ENCODE measurements at regions not wholly inside any gene's neighbourhood (a gene's known extent, or its start where the extent isn't known, plus 50 kb on each side); places are given as distances from the start of the nearest gene placed in this dataset.

GRCh38 chr6:19375613-19376012 lies 461.6 kb upstream of the ID4 start:
- ChIA-PET CTCF (no interaction called here), POLR2A (no interaction called here)
- dilution Hi-C loops (cut with MboI; ENCODE audit: extremely low pct_ligation_motif_present, low sequenced_read_pairs): no loop called here
- Histone ChIP-seq H3K4me1 (ENCODE audit: control insufficient read depth, extremely low read depth, insufficient read depth, low read length) (no peaks in the 10 kb centered on the region), H3K9me1 (replicated peaks; ENCODE audit: control insufficient read depth, extremely low read depth, insufficient read depth, low read length) (no peaks in the 10 kb centered on the region), H3K9me3 (replicated peaks; ENCODE audit: control insufficient read depth, insufficient read depth, low read length) (peaks cover 1% of the 10 kb centered on the region), H3K4me3 (replicated peaks in 1 of 3; ENCODE audit: insufficient read depth in 1 of 3, low read depth in 1 of 3, low read length in 3 of 3) (no peak overlapping the region), H3K27me3 (ENCODE audit: control insufficient read depth in 2 of 2, insufficient read depth in 2 of 2, low read length in 2 of 2) (no peaks in the 10 kb centered on the region), H3K9ac (replicated peaks; ENCODE audit: extremely low read depth, insufficient read depth, low read length) (no peak overlapping the region), H3K4me2 (ENCODE audit: insufficient read depth, low read length) (no peak overlapping the region), H2AFZ (ENCODE audit: low read depth, low read length) (no peak overlapping the region), H4K20me1 (replicated peaks; ENCODE audit: control insufficient read depth, extremely low read depth, insufficient read depth, low read length) (no peaks in the 10 kb centered on the region), H3K79me2 (ENCODE audit: control insufficient read depth, insufficient read depth, low read length) (no peaks in the 10 kb centered on the region), H3K36me3 (ENCODE audit: control insufficient read depth in 2 of 2, extremely low read depth in 1 of 2, insufficient read depth in 2 of 2, low read length in 2 of 2) (no peaks in the 10 kb centered on the region), H3K27ac (ENCODE audit: insufficient read depth, low read depth, low read length) (no peak overlapping the region)
- TF ChIP-seq JUN (IDR thresholded peaks at IDR 0.05; ENCODE audit: borderline replicate concordance, insufficient read depth, insufficient read length, low read depth) (no peak), GATA2 (IDR thresholded peaks at IDR 0.05; ENCODE audit: insufficient read depth, insufficient read length, low read depth, low read length) (no peak), POLR2A (IDR thresholded peaks at IDR 0.05; ENCODE audit: low read depth, low read length) (no peak), MYC (IDR thresholded peaks at IDR 0.05; ENCODE audit: low read depth, low read length) (no peak), EZH2 (IDR thresholded peaks at IDR 0.05; ENCODE audit: borderline replicate concordance, low read depth, low read length, severe bottlenecking) (no peak)
- DNase-seq (ENCODE audit: low read depth, low spot score) (no peak), FAIRE-seq (no peak)
- intact Hi-C loops (cut with micrococcal nuclease): no loop called here
- BruUV-seq (replicated peaks): no TSS peak

GRCh38 chr6:19377722-19378121 lies 459.4 kb upstream of the ID4 start:
- H3K9me1 ChIP-seq (replicated peaks; ENCODE audit: control insufficient read depth, extremely low read depth, insufficient read depth, low read length): no peaks in the 10 kb centered on the region
- H3K4me1 ChIP-seq (ENCODE audit: control insufficient read depth, extremely low read depth, insufficient read depth, low read length): no peaks in the 10 kb centered on the region
- no peaks in the 10 kb centered on the region for H3K79me2 ChIP-seq (ENCODE audit: control insufficient read depth, insufficient read depth, low read length)
- H3K27ac ChIP-seq (ENCODE audit: insufficient read depth, low read depth, low read length): no peak overlapping the region
- H3K4me2 ChIP-seq (ENCODE audit: insufficient read depth, low read length): no peak overlapping the region
- no peaks in the 10 kb centered on the region for H4K20me1 ChIP-seq (replicated peaks; ENCODE audit: control insufficient read depth, extremely low read depth, insufficient read depth, low read length)
- H2AFZ ChIP-seq (ENCODE audit: low read depth, low read length): no peak overlapping the region
- H3K9ac ChIP-seq (replicated peaks; ENCODE audit: extremely low read depth, insufficient read depth, low read length): no peak overlapping the region
- TF ChIP-seq GATA2 (IDR thresholded peaks at IDR 0.05; ENCODE audit: insufficient read depth, insufficient read length, low read depth, low read length) (no peak), JUN (IDR thresholded peaks at IDR 0.05; ENCODE audit: borderline replicate concordance, insufficient read depth, insufficient read length, low read depth) (no peak), CTCF (IDR thresholded peaks at IDR 0.05; ENCODE audit: extremely low read depth in 1 of 2, insufficient read depth in 1 of 2, low read depth in 1 of 2, low read length in 2 of 2) (no peak), POLR2AphosphoS5 (IDR thresholded peaks at IDR 0.05; ENCODE audit: insufficient read depth, low read depth, low read length) (no peak)
- POLR2A ChIA-PET: no interaction called here
- H3K9me3 ChIP-seq (replicated peaks; ENCODE audit: control insufficient read depth, insufficient read depth, low read length): peaks cover 2% of the 10 kb centered on the region
- no peak for DNase-seq (ENCODE audit: low read depth, low spot score)
- no peaks in the 10 kb centered on the region for H3K36me3 ChIP-seq (ENCODE audit: control insufficient read depth in 2 of 2, extremely low read depth in 1 of 2, insufficient read depth in 2 of 2, low read length in 2 of 2)
- dilution Hi-C loops (cut with MboI; ENCODE audit: extremely low pct_ligation_motif_present, low sequenced_read_pairs): no loop called here
- no TSS peak for BruUV-seq (replicated peaks)
- H3K4me3 ChIP-seq (replicated peaks in 1 of 3; ENCODE audit: insufficient read depth in 1 of 3, low read depth in 1 of 3, low read length in 3 of 3): no peak overlapping the region
- CTCF ChIA-PET: no interaction called here
- no peak for FAIRE-seq
- intact Hi-C loops (cut with micrococcal nuclease): no loop called here
- H3K27me3 ChIP-seq (ENCODE audit: control insufficient read depth in 2 of 2, insufficient read depth in 2 of 2, low read length in 2 of 2): no peaks in the 10 kb centered on the region

Data from endothelial cell of umbilical vein (primary cell).